Upper lobe of left lung (tissue), 6 donors: ENCODE measurements at regions not wholly inside any gene's neighbourhood (a gene's known extent, or its start where the extent isn't known, plus 50 kb on each side); places are given as distances from the start of the nearest gene placed in this dataset.

Experiments
- ATAC-seq, 2 donors: fragments of 200-7000 bp; cut with Tn5 transposase; one replicate each; pipeline ENCODE4 v1.9.1; 2022; ENCODE audit warnings: mild to moderate bottlenecking in 2 of 2, moderate library complexity in 2 of 2; ENCODE audit not compliant: low FRiP score in 2 of 2
- DNase-seq, 2 donors: peaks; one replicate each; pipeline ENCODE4 v3.0.0-alpha.2; 2019 to 2020
- H3K27ac ChIP-seq, 4 donors: fragments of 200-600 bp; sonication (generic); one replicate each; pipeline ENCODE4 v1.5.1; 2016 to 2019
- H3K27me3 ChIP-seq, 4 donors: fragments of 200-600 bp; sonication (generic); one replicate each; pipeline ENCODE4 v1.5.1; 2017 to 2019
- H3K36me3 ChIP-seq, 4 donors: fragments of 200-600 bp; sonication (generic); one replicate each; pipeline ENCODE4 v1.5.1; 2016 to 2019
- H3K4me1 ChIP-seq, 4 donors: fragments of 200-600 bp; sonication (generic); one replicate each; pipeline ENCODE4 v1.5.1; 2018 to 2019
- H3K4me3 ChIP-seq, 4 donors: fragments of 200-600 bp; sonication (generic); one replicate each; pipeline ENCODE4 v1.5.1; 2017 to 2019; ENCODE audit warnings: mild to moderate bottlenecking in 2 of 4, moderate library complexity in 1 of 4
- H3K9me3 ChIP-seq, 4 donors: fragments of 200-600 bp; sonication (generic); one replicate each; pipeline ENCODE4 v1.5.1; 2018 to 2019
- CTCF ChIP-seq, 6 experiments: fragments of 450-650 bp in 4 of 6; fragments of 200-600 bp in 2 of 6; sonication (generic) in 2 of 6; IDR thresholded peaks; one replicate each; pipeline ENCODE4 v1.5.1; 2016 to 2019; ENCODE audit warnings: antibody characterized with exemption in 6 of 6
- EP300 ChIP-seq, 4 donors: sonication (generic); formaldehyde crosslinking; IDR thresholded peaks; one replicate each; pipeline ENCODE4 v1.5.1; 2017; ENCODE audit warnings: antibody characterized with exemption in 4 of 4, control low read depth in 2 of 4
- POLR2A ChIP-seq, 4 donors: fragments of 450-650 bp; IDR thresholded peaks; one replicate each; pipeline ENCODE4 v1.5.1; 2016 to 2017; ENCODE audit warnings: antibody characterized with exemption in 4 of 4, mild to moderate bottlenecking in 2 of 4
- POLR2AphosphoS5 ChIP-seq, 2 donors: sonication (generic); formaldehyde crosslinking; IDR thresholded peaks; one replicate each; pipeline ENCODE4 v1.5.1; 2017; ENCODE audit warnings: antibody characterized with exemption in 2 of 2
- WGBS, 2 donors: methylation state at CpG; one replicate each; pipeline ENCODE4 v1.1.5; 2017 to 2018; 5-methylcytosine and 5-hydroxymethylcytosine counted together
- donor health status: DM: no; HTN: no; CAD: no; lungs with moderate emphysema.
- donor health status: DM: no; HTN: yes; CAD: no; lungs with severe emphysema.

- no peak for DNase-seq
- Histone ChIP-seq H3K36me3 (no peaks in the 10 kb centered on the region), H3K4me1 (no peaks in the 10 kb centered on the region), H3K9me3 (no peaks in the 10 kb centered on the region), H3K4me3 (no peak overlapping the region), H3K27me3 (no peaks in the 10 kb centered on the region), H3K27ac (no peak overlapping the region)
- 89% methylated on average over 4 of the region's 4 CpGs for WGBS, 2 donors
- TF ChIP-seq POLR2A (IDR thresholded peaks at IDR 0.05) (no peak), POLR2AphosphoS5 (IDR thresholded peaks at IDR 0.05) (no peak), CTCF (IDR thresholded peaks at IDR 0.05) (no peak), EP300 (IDR thresholded peaks at IDR 0.05) (no peak)
- no peak for ATAC-seq
Observed at GRCh38 chr3:67204951-67205350, 206.8 kb downstream of the KBTBD8 start.

- no peak for ATAC-seq
Observed at GRCh38 chr3:67215690-67216089, 217.6 kb downstream of the KBTBD8 start.

GRCh38 chr3:67227030-67227429 lies 228.9 kb downstream of the KBTBD8 start:
- Histone ChIP-seq H3K27ac (no peak overlapping the region), H3K27me3 (no peaks in the 10 kb centered on the region), H3K36me3 (no peaks in the 10 kb centered on the region), H3K4me3 (no peak overlapping the region), H3K9me3 (no peaks in the 10 kb centered on the region), H3K4me1 (no peaks in the 10 kb centered on the region)
- TF ChIP-seq POLR2A (IDR thresholded peaks at IDR 0.05) (no peak), CTCF (IDR thresholded peaks at IDR 0.05) (no peak), POLR2AphosphoS5 (IDR thresholded peaks at IDR 0.05) (no peak), EP300 (IDR thresholded peaks at IDR 0.05) (no peak)
- ATAC-seq: no peak
- DNase-seq: no peak
- 52 to 60% methylated on average over 1 of the region's 1 CpG for WGBS, 2 donors

More at GRCh38 chr3:67215690-67216089, 217.6 kb downstream of the KBTBD8 start:
- H3K4me3 ChIP-seq: no peak overlapping the region
- no peaks in the 10 kb centered on the region for H3K9me3 ChIP-seq
- DNase-seq: no peak
- no peaks in the 10 kb centered on the region for H3K4me1 ChIP-seq
- no peak overlapping the region for H3K27ac ChIP-seq
- no peaks in the 10 kb centered on the region for H3K27me3 ChIP-seq
- H3K36me3 ChIP-seq: no peaks in the 10 kb centered on the region
- no peak for TF ChIP-seq EP300 (IDR thresholded peaks at IDR 0.05)

- Histone ChIP-seq H3K36me3 (no peaks in the 10 kb centered on the region), H3K4me1 (no peaks in the 10 kb centered on the region), H3K4me3 (no peak overlapping the region), H3K27me3 (no peaks in the 10 kb centered on the region), H3K9me3 (no peaks in the 10 kb centered on the region), H3K27ac (no peak overlapping the region)
- no peak for TF ChIP-seq EP300 (IDR thresholded peaks at IDR 0.05)
- TF ChIP-seq CTCF (IDR thresholded peaks at IDR 0.05): no peak
- no peak for TF ChIP-seq POLR2A (IDR thresholded peaks at IDR 0.05)
- no peak for TF ChIP-seq POLR2AphosphoS5 (IDR thresholded peaks at IDR 0.05)
- no peak for DNase-seq
- 80 to 83% methylated on average over 8 of the region's 8 CpGs for WGBS, 2 donors
- no peak for ATAC-seq
Observed at GRCh38 chr3:67228136-67228535, 230.0 kb downstream of the KBTBD8 start.

- ATAC-seq: no peak
- Histone ChIP-seq H3K4me1 (no peaks in the 10 kb centered on the region), H3K27ac (no peak overlapping the region), H3K27me3 (no peaks in the 10 kb centered on the region), H3K9me3 (no peaks in the 10 kb centered on the region), H3K36me3 (no peaks in the 10 kb centered on the region), H3K4me3 (no peak overlapping the region)
- 88 to 90% methylated on average over 3 of the region's 3 CpGs for WGBS, 2 donors
- no peak for DNase-seq
- TF ChIP-seq POLR2AphosphoS5 (IDR thresholded peaks at IDR 0.05): no peak
- TF ChIP-seq CTCF (IDR thresholded peaks at IDR 0.05): no peak
- no peak for TF ChIP-seq POLR2A (IDR thresholded peaks at IDR 0.05)
- no peak for TF ChIP-seq EP300 (IDR thresholded peaks at IDR 0.05)
Observed at GRCh38 chr3:67232642-67233041, 234.5 kb downstream of the KBTBD8 start.
